ENCODE measurements at regions not wholly inside any gene's neighbourhood (a gene's known extent, or its start where the extent isn't known, plus 50 kb on each side); places are given as distances from the start of the nearest gene placed in this dataset.
A peak's percentile ranks its signal among the peaks of the same experiment; 100 is the strongest.
"Not testable (repeated sequence)": the region's sequence is repeated elsewhere in the genome, so short reads cannot be mapped to it uniquely, and the experiment has no call there.

GRCh38 chrX:65451663-65452062, 82.9 kb downstream of the LAS1L start:
- DNase-seq (ENCODE audit: low read depth, low spot score), result peak; percentile 52

DNA sequence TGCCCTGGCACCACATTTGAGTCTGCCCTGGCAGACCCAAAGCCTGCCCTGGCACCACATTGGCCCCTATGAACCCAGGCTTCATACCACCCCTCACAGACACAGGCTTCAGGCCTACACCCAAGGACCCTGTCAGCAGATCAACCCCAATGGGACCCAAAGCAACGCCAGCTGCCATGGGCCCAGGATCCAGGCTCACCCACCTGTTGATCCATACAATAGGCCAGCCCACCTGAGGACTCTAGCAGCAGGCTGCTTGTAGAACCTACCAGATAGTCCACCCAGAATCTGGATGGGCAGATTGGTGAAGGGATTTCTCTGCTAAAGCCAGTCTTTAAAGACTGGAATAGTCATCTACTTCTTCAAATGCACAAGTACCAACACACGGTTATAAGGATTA, 114.4 kb downstream of the LAS1L start:
- DNase-seq (ENCODE audit: low read depth, low spot score), result no peak

DNA sequence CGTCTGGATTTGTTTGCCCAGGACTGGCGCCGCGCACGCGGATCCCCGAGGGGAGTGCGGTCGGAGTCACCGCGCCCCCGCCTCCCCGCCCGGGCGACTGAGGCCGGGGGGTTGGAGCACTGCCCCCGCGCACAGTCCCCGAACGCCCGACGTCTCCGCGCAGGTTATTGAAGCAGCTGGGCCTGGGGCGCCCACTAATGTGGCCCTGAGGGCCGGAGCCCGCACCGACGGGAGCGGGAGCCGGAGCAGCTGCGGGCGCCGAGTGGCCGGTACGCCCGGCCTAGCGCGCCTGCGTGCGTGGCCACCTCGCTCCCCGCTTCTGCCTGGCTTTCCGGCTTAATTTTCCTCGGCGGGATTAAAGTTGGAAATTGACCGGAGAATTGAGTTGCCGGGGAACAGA, 126.9 kb downstream of the LAS1L start:
- peak; percentile 32 for DNase-seq (ENCODE audit: low read depth, low spot score)

- peak; percentile 64 for DNase-seq (ENCODE audit: low read depth, low spot score)
Measured at GRCh38 chrX:65407157-65407626, 127.4 kb downstream of the LAS1L start.

DNA sequence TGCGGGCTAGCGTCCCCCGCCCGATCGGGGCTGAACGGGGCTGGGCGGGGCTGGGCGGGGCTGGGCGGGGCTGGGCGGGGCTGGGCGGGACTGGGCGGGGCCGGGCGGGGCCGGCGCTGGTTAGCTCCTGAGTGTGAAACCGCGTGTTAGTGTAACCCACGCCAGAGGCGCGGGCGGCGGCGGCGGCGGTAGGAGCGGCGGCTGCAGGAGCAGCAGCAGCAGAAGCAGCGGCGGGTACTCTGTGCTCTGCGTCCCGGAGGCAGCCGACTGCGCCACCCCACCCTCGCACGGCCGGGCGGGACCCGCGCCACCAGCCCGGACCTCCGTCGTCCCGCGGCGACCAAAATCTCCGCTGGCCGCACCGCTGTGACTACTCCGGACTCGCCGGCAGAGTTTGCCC, 128.1 kb downstream of the LAS1L start:
- DNase-seq (ENCODE audit: low read depth, low spot score), result peak; percentile 64

DNA sequence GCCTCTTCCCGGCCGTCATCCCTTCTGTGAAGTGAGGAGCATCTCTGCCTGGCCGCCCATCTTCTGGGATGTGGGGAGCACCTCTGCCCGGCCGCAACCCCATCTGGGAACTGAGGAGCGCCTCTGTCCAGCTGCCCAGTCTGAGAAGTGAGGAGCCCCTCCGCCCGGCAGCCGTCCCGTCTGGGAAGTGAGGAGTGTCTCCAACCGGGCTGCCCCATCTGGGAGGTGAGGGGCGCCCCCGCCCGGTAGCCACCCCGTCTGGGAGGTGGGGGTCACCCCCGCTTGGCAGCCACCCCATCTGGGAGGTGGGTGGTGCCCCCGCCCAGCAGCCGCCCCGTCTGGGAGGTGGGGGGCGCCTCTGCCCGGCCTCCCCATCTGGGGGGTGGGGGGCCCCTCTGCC, 142.3 kb downstream of the LAS1L start:
- no peak for DNase-seq (ENCODE audit: low read depth, low spot score)

GRCh38 chrX:65389120-65389519, 145.5 kb downstream of the LAS1L start:
- not testable (repeated sequence) for DNase-seq (ENCODE audit: low read depth, low spot score)
